Renal pelvis (tissue), 1 donor: ENCODE measurements at regions not wholly inside any gene's neighbourhood (a gene's known extent, or its start where the extent isn't known, plus 50 kb on each side); places are given as distances from the start of the nearest gene placed in this dataset.
A peak's percentile ranks its signal among the peaks of the same experiment; 100 is the strongest.

Experiments
- DNase-seq: peaks from one replicate; pipeline ENCODE4 v3.0.0-alpha.2; 2013

- DNase-seq: no peak
Measured at GRCh38 chr3:188940573-188940932, 231.2 kb upstream of the TPRG1 start.

GRCh38 chr3:188941103-188941502 lies 230.7 kb upstream of the TPRG1 start:
- DNase-seq: no peak

- DNase-seq: no peak
Measured at GRCh38 chr3:188942191-188942590, 229.6 kb upstream of the TPRG1 start.

- DNase-seq: no peak
Measured at GRCh38 chr3:188943591-188943990, 228.2 kb upstream of the TPRG1 start.

- DNase-seq: no peak
Measured at GRCh38 chr3:188944108-188944507, 227.7 kb upstream of the TPRG1 start.

GRCh38 chr3:188946351-188947240 lies 225.2 kb upstream of the TPRG1 start:
- DNase-seq: no peak

GRCh38 chr3:188947401-188948280 lies 224.1 kb upstream of the TPRG1 start:
- peak; percentile 98 for DNase-seq

- DNase-seq: no peak
Measured at GRCh38 chr3:188948281-188948996, 223.3 kb upstream of the TPRG1 start.

- DNase-seq: no peak
Measured at GRCh38 chr3:188948997-188949389, 222.8 kb upstream of the TPRG1 start.

- DNase-seq: no peak
Measured at GRCh38 chr3:188949456-188949855, 222.3 kb upstream of the TPRG1 start.

- no peak for DNase-seq
Measured at GRCh38 chr3:188949996-188950395, 221.8 kb upstream of the TPRG1 start.

- DNase-seq: no peak
Measured at GRCh38 chr3:188950832-188951489, 220.8 kb upstream of the TPRG1 start.

GRCh38 chr3:188951734-188952133 lies 220.0 kb upstream of the TPRG1 start:
- no peak for DNase-seq

- DNase-seq: peak; percentile 90
Measured at GRCh38 chr3:188954590-188955208, 217.1 kb upstream of the TPRG1 start.

- DNase-seq: no peak
Measured at GRCh38 chr3:188955919-188956318, 215.9 kb upstream of the TPRG1 start.

GRCh38 chr3:188956839-188957489 lies 214.8 kb upstream of the TPRG1 start:
- DNase-seq: peak; percentile 59

- DNase-seq: no peak
Measured at GRCh38 chr3:188959013-188959412, 212.8 kb upstream of the TPRG1 start.

- no peak for DNase-seq
Measured at GRCh38 chr3:188962253-188963247, 209.2 kb upstream of the TPRG1 start.

GRCh38 chr3:188964957-188965356 lies 206.8 kb upstream of the TPRG1 start:
- no peak for DNase-seq
